H9 (cell line): ENCODE measurements at regions not wholly inside any gene's neighbourhood (a gene's known extent, or its start where the extent isn't known, plus 50 kb on each side); places are given as distances from the start of the nearest gene placed in this dataset.

Source experiments
- DNase-seq: peaks from one replicate; pipeline ENCODE4 v3.0.0-alpha.2; 2017
- H2AFZ ChIP-seq: one replicate; pipeline ENCODE4 v1.6.1; 2013; ENCODE audit warnings: mild to moderate bottlenecking, low read length, control low read depth, moderate library complexity
- H2AK5ac ChIP-seq: 2 replicates; pipeline ENCODE4 v1.6.1; 2013; ENCODE audit warnings: low read length, control low read depth, mixed read lengths; ENCODE audit not compliant: insufficient read length
- H2BK120ac ChIP-seq: one replicate; pipeline ENCODE4 v1.6.1; 2013; ENCODE audit warnings: low read depth, mild to moderate bottlenecking, low read length, control low read depth, inconsistent platforms; ENCODE audit not compliant: poor library complexity, severe bottlenecking
- H2BK12ac ChIP-seq: 2 replicates; pipeline ENCODE4 v1.6.1; 2013; ENCODE audit warnings: low read length, control low read depth, mixed read lengths, low read depth; ENCODE audit not compliant: insufficient read length
- H2BK15ac ChIP-seq: 2 replicates; pipeline ENCODE4 v1.6.1; 2013; ENCODE audit warnings: low read depth, low read length, control low read depth
- H2BK20ac ChIP-seq: one replicate; pipeline ENCODE4 v1.6.1; 2013; ENCODE audit warnings: low read depth, mild to moderate bottlenecking, low read length, control low read depth, inconsistent platforms; ENCODE audit not compliant: poor library complexity, severe bottlenecking
- H2BK5ac ChIP-seq: 2 replicates; pipeline ENCODE4 v1.6.1; 2013; ENCODE audit warnings: low read length, control low read depth, mixed read lengths; ENCODE audit not compliant: insufficient read length
- H3K14ac ChIP-seq: 2 replicates; pipeline ENCODE4 v1.6.1; 2013; ENCODE audit warnings: low read length, control low read depth; ENCODE audit not compliant: insufficient read depth
- H3K18ac ChIP-seq: 2 replicates; pipeline ENCODE4 v1.6.1; 2013; ENCODE audit warnings: low read depth, mild to moderate bottlenecking, mixed read lengths, low read length, control low read depth; ENCODE audit not compliant: insufficient read length
- H3K23ac ChIP-seq: 2 replicates; pipeline ENCODE4 v1.6.1; 2013; ENCODE audit warnings: low read length, control low read depth, mixed read lengths, low read depth; ENCODE audit not compliant: insufficient read length
- H3K23me2 ChIP-seq: 2 replicates; pipeline ENCODE4 v1.6.1; 2013; ENCODE audit warnings: low read depth, mild to moderate bottlenecking, mixed read lengths, low read length, control low read depth; ENCODE audit not compliant: insufficient read length, poor library complexity, severe bottlenecking
- H3K27ac ChIP-seq: 2 replicates; pipeline ENCODE4 v1.5.1; 2013; ENCODE audit warnings: low read length, control low read depth, mixed read lengths, low read depth; ENCODE audit not compliant: insufficient read length
- H3K27me3 ChIP-seq: 2 replicates; pipeline ENCODE4 v1.6.1; 2013; ENCODE audit warnings: low read length, control low read depth, inconsistent platforms; ENCODE audit not compliant: insufficient read depth
- H3K4ac ChIP-seq: 2 replicates; pipeline ENCODE4 v1.6.1; 2013; ENCODE audit warnings: low read depth, mild to moderate bottlenecking, control low read depth, inconsistent platforms, low read length, moderate library complexity
- H3K4me1 ChIP-seq: 2 replicates; pipeline ENCODE4 v1.6.1; 2013; ENCODE audit warnings: low read length, control low read depth, inconsistent platforms; ENCODE audit not compliant: insufficient read depth
- H3K4me2 ChIP-seq: 2 replicates; pipeline ENCODE4 v1.6.1; 2013; ENCODE audit warnings: low read length, control low read depth, mixed read lengths; ENCODE audit not compliant: insufficient read length, insufficient read depth
- H3K56ac ChIP-seq: 2 replicates; pipeline ENCODE4 v1.6.1; 2013; ENCODE audit warnings: low read depth, mild to moderate bottlenecking, mixed read lengths, low read length, control low read depth; ENCODE audit not compliant: insufficient read length
- H3K79me1 ChIP-seq: 2 replicates; pipeline ENCODE4 v1.6.1; 2013; ENCODE audit warnings: low read depth, mild to moderate bottlenecking, moderate library complexity, low read length, control low read depth, inconsistent platforms; ENCODE audit not compliant: insufficient read depth, poor library complexity, severe bottlenecking
- H3K79me2 ChIP-seq: 2 replicates; pipeline ENCODE4 v1.6.1; 2013; ENCODE audit warnings: low read length, control low read depth, inconsistent platforms; ENCODE audit not compliant: insufficient read depth
- H3K9ac ChIP-seq: 2 replicates; pipeline ENCODE4 v1.6.1; 2013; ENCODE audit warnings: low read length, control low read depth, mixed read lengths; ENCODE audit not compliant: insufficient read length; ENCODE audit errors: extremely low read depth
- H3K9me3 ChIP-seq: one replicate; pipeline ENCODE4 v1.6.1; 2013; ENCODE audit warnings: low read depth, low read length, inconsistent platforms; ENCODE audit not compliant: control insufficient read depth
- H3T11ph ChIP-seq: one replicate; pipeline ENCODE4 v1.6.1; 2013; ENCODE audit warnings: mild to moderate bottlenecking, low read length, control low read depth, inconsistent platforms
- H4K20me1 ChIP-seq: one replicate; pipeline ENCODE4 v1.6.1; 2013; ENCODE audit not compliant: control insufficient read depth, insufficient read length, insufficient read depth
- H4K5ac ChIP-seq: 2 replicates; pipeline ENCODE4 v1.6.1; 2013; ENCODE audit warnings: low read depth, mild to moderate bottlenecking, mixed read lengths, low read length, control low read depth; ENCODE audit not compliant: insufficient read length
- H4K8ac ChIP-seq: replicated peaks from 2 replicates; pipeline ENCODE4 v1.6.1; 2013; ENCODE audit warnings: low read length, control low read depth, mixed read lengths, low read depth; ENCODE audit not compliant: insufficient read length
- H4K91ac ChIP-seq: 2 replicates; pipeline ENCODE4 v1.6.1; 2013; ENCODE audit warnings: low read depth, mild to moderate bottlenecking, moderate library complexity, mixed read lengths, low read length, control low read depth; ENCODE audit not compliant: insufficient read length
- H3K27ac Mint-ChIP-seq, 3 experiments: 2 replicates in 2 of 3; 3 replicates in 1 of 3; pipeline ENCODE4 v1.8.0; 2020 to 2021; ENCODE audit warnings: mixed read lengths in 3 of 3, mild to moderate bottlenecking in 1 of 3, moderate library complexity in 1 of 3
- H3K27me3 Mint-ChIP-seq: 2 replicates; pipeline ENCODE4 v1.8.0; 2021; ENCODE audit warnings: low read depth, mild to moderate bottlenecking, moderate library complexity, mixed read lengths
- H3K36me3 Mint-ChIP-seq, 3 experiments: 2 replicates in 2 of 3; 3 replicates in 1 of 3; pipeline ENCODE4 v1.8.0; 2020 to 2021; ENCODE audit warnings: low read depth in 3 of 3, mixed read lengths in 3 of 3; ENCODE audit not compliant: insufficient read depth in 1 of 3
- H3K4me1 Mint-ChIP-seq, 2 experiments: 2 replicates each; pipeline ENCODE4 v1.8.0; 2020; ENCODE audit warnings: mixed read lengths in 2 of 2
- H3K4me3 Mint-ChIP-seq, 2 experiments: 2 replicates in 1 of 2; 3 replicates in 1 of 2; pipeline ENCODE4 v1.8.0; 2020 to 2021; ENCODE audit warnings: mild to moderate bottlenecking in 2 of 2, mixed read lengths in 2 of 2, moderate library complexity in 1 of 2
- H3K9me3 Mint-ChIP-seq, 2 experiments: 2 replicates in 1 of 2; 3 replicates in 1 of 2; pipeline ENCODE4 v1.8.0; 2020; ENCODE audit warnings: mild to moderate bottlenecking in 2 of 2, mixed read lengths in 2 of 2, moderate library complexity in 1 of 2
- TF ChIP-seq, protein P1 (sequence below): fragments of 200-600 bp; sonication (generic); conservative IDR thresholded peaks from 3 replicates; pipeline ENCODE4 v1.8.0; 2021; ENCODE audit warnings: antibody characterized with exemption, mild to moderate bottlenecking

DNA sequence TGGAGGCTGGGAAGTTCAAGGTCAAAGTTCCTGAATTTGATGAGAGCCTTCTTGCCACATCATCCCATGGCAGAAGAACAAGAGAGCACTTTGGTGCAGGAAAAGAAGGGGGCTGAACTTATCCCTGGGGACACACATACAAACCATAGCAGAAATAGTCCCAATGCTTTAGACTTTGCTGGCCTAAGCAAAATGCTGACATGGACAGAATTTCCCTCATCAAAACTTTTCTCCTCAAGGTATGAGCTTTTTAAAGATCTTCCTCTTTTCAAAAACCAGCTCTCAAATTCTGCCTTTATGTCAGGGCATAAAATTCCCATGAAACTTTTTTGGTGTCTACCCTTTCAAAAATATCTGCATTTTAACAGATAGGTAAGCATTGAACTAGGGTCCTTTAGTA is 341.8 kb upstream of the SMARCA2 start:
- no peaks in the 10 kb centered on the region for H3K79me1 ChIP-seq
- H3K23ac ChIP-seq: no peak overlapping the region
- DNase-seq: no peak
- no peak overlapping the region for H3K18ac ChIP-seq
- no peak overlapping the region for H2BK120ac ChIP-seq
- H3K27ac ChIP-seq: no peak overlapping the region
- Mint-ChIP-seq H3K27me3 (peaks cover 2% of the 10 kb centered on the region), H3K9me3 (peaks cover 5 to 16% of the 10 kb centered on the region in 2 experiments), H3K27ac (no peak overlapping the region), H3K36me3 (no peaks in the 10 kb centered on the region; a peak in 2 of 7 replicates), H3K4me1 (no peaks in the 10 kb centered on the region), H3K4me3 (no peak overlapping the region)
- no peak overlapping the region for H3K9ac ChIP-seq
- H3T11ph ChIP-seq: no peak overlapping the region
- H3K56ac ChIP-seq: no peak overlapping the region
- no peaks in the 10 kb centered on the region for H3K9me3 ChIP-seq
- no peak overlapping the region for H3K4ac ChIP-seq
- H2BK5ac ChIP-seq: no peak overlapping the region
- TF ChIP-seq, protein P1, sequence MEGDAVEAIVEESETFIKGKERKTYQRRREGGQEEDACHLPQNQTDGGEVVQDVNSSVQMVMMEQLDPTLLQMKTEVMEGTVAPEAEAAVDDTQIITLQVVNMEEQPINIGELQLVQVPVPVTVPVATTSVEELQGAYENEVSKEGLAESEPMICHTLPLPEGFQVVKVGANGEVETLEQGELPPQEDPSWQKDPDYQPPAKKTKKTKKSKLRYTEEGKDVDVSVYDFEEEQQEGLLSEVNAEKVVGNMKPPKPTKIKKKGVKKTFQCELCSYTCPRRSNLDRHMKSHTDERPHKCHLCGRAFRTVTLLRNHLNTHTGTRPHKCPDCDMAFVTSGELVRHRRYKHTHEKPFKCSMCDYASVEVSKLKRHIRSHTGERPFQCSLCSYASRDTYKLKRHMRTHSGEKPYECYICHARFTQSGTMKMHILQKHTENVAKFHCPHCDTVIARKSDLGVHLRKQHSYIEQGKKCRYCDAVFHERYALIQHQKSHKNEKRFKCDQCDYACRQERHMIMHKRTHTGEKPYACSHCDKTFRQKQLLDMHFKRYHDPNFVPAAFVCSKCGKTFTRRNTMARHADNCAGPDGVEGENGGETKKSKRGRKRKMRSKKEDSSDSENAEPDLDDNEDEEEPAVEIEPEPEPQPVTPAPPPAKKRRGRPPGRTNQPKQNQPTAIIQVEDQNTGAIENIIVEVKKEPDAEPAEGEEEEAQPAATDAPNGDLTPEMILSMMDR: no peak
- no peaks in the 10 kb centered on the region for H4K20me1 ChIP-seq
- H3K4me2 ChIP-seq: no peak overlapping the region
- H3K14ac ChIP-seq: no peak overlapping the region
- H4K5ac ChIP-seq: no peak overlapping the region
- H4K91ac ChIP-seq: no peak overlapping the region
- no peaks in the 10 kb centered on the region for H3K4me1 ChIP-seq
- H2AK5ac ChIP-seq: no peak overlapping the region
- H3K23me2 ChIP-seq: no peaks in the 10 kb centered on the region
- no peak overlapping the region for H2BK20ac ChIP-seq
- H2AFZ ChIP-seq: no peak overlapping the region
- no peak overlapping the region for H2BK15ac ChIP-seq
- no peaks in the 10 kb centered on the region for H3K27me3 ChIP-seq
- no peak overlapping the region for H4K8ac ChIP-seq
- H3K79me2 ChIP-seq: no peaks in the 10 kb centered on the region
- H2BK12ac ChIP-seq: no peak overlapping the region
